GM12891 (cell line): ENCODE measurements at regions not wholly inside any gene's neighbourhood (a gene's known extent, or its start where the extent isn't known, plus 50 kb on each side); places are given as distances from the start of the nearest gene placed in this dataset.

Source experiments
- POLR2A ChIP-seq: IDR thresholded peaks from 2 replicates; pipeline ENCODE4 v1.6.1; 2011; ENCODE audit warnings: low read depth, low read length, control low read depth
- SPI1 ChIP-seq: IDR thresholded peaks from 2 replicates; pipeline ENCODE4 v1.6.1; 2011; ENCODE audit warnings: low read depth, low read length, control low read depth
- TAF1 ChIP-seq: IDR thresholded peaks from 2 replicates; pipeline ENCODE4 v1.6.1; 2011; ENCODE audit warnings: low read depth, low read length, control low read depth

DNA sequence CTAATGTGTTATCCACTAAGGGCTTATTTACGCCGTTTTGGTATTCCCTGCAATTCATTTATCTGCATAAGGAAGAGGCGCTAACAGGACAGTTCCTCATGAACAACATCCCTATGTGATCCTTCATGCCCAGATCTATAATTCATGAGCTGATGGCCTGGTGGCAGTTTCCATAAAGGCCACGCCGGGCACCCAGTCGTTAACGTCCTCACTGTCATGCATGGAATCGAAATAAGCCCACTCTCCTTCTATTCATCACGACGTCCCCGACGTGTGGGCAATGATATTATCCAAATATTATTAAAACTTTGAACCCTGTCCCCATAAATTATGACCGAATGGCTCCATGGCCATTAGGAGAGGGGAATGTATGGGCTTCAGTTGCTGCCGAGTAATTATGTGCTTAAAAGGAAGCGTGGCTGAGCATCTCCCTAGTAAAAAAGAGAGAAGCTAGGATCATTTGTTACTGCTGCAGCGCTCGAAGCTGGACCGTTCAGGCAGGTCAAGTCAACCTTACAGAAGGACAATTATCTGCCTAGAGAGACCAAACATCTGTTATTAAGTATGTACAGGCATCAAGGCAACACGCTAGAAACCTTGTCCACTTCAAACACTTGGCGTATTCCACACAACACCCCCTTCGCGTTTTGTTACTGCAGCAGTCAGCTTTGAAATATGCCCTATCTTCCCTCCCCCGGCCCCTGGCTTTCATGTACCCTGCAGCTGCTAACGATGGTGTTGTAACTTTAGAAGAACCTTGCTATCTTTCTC, 94.0 kb upstream of the SALL1 start:
- TF ChIP-seq POLR2A (no peak), TAF1 (no peak), SPI1 (no peak)
